HCT116 (cell line): ENCODE measurements at regions not wholly inside any gene's neighbourhood (a gene's known extent, or its start where the extent isn't known, plus 50 kb on each side); places are given as distances from the start of the nearest gene placed in this dataset.

Experiments used
- ATAC-seq: fragments of 200-7000 bp; cut with Tn5 transposase; 2 replicates; pipeline ENCODE4 v1.9.1; 2020; ENCODE audit warnings: mild to moderate bottlenecking, moderate library complexity
- BruUV-seq: library from RNA; stranded (reverse); fragments of 400-500 nt; replicated peaks from 2 replicates; lab custom pipeline; 2021; lab: Mats Ljungman, UMichigan
- CTCF ChIA-PET: fragments of 300-600 bp; sonication (Branson Sonifier 250); formaldehyde crosslinking; loops from one replicate; lab custom pipeline; 2021; ENCODE audit warnings: antibody characterized with exemption; lab: Charles Lee
- POLR2A ChIA-PET: fragments of 300-600, 350-600 bp; sonication (Branson Sonifier 250); formaldehyde crosslinking; loops from one replicate; lab custom pipeline; 2021; ENCODE audit warnings: antibody characterized with exemption; lab: Charles Lee
- RAD21 ChIA-PET, 2 experiments: fragments of 300-600 bp; sonication (Branson Sonifier 250); formaldehyde crosslinking; loops; one replicate each; lab custom pipeline; 2023; ENCODE audit warnings: low total read pairs in 2 of 2; ENCODE audit not compliant: uncharacterized antibody in 2 of 2, unreplicated experiment in 2 of 2, low non-redundant PET in 1 of 2; lab: Charles Lee
- DNase-seq: peaks from one replicate; pipeline ENCODE4 v3.0.0-alpha.2; 2010; ENCODE audit warnings: low read depth, low spot score
- H2AFZ ChIP-seq: fragments of 200-600 bp; shearing (Covaris generic), sonication (generic); 2 replicates; pipeline ENCODE4 v1.6.1; 2017; ENCODE audit warnings: low read depth, mixed run types, mixed read lengths, antibody characterized with exemption, low read length; ENCODE audit not compliant: poor library complexity, severe bottlenecking
- H3K27ac ChIP-seq: 2 replicates; pipeline ENCODE4 v1.5.1; 2012; ENCODE audit warnings: low read depth, low read length
- H3K27me3 ChIP-seq: fragments of 200-600 bp; sonication (generic); 2 replicates; pipeline ENCODE4 v1.6.1; 2016; ENCODE audit warnings: mixed run types, low read length, mixed read lengths; ENCODE audit not compliant: insufficient read depth
- H3K36me3 ChIP-seq, 2 experiments: fragments of 200-500 bp in 1 of 2; fragments of 200-600 bp in 1 of 2; sonication (Bioruptor generic) in 1 of 2; sonication (generic) in 1 of 2; 2 replicates each; pipeline versions ENCODE4 v1.5.1 to v1.6.1; 2014 to 2016; ENCODE audit warnings: low read length in 2 of 2, inconsistent platforms in 1 of 2, mixed read lengths in 1 of 2, mixed run types in 1 of 2; ENCODE audit not compliant: insufficient read depth in 2 of 2, control insufficient read depth in 1 of 2
- H3K4me1 ChIP-seq, 2 experiments: fragments of 200-600 bp in 1 of 2; sonication (generic) in 1 of 2; 2 replicates each; pipeline versions ENCODE4 v1.5.1 to v1.6.1; 2012 to 2017; ENCODE audit warnings: low read length in 2 of 2, inconsistent platforms in 1 of 2, mild to moderate bottlenecking in 1 of 2, mixed read lengths in 1 of 2, mixed run types in 1 of 2, moderate library complexity in 1 of 2; ENCODE audit not compliant: insufficient read depth in 2 of 2, control insufficient read depth in 1 of 2
- H3K4me2 ChIP-seq: fragments of 200-600 bp; sonication (generic); 2 replicates; pipeline ENCODE4 v1.6.1; 2017; ENCODE audit warnings: mixed run types, low read length, mixed read lengths
- H3K4me3 ChIP-seq, 2 experiments: fragments of 200-600 bp in 1 of 2; sonication (generic) in 1 of 2; replicated peaks in 1 of 2; 2 replicates each; pipeline ENCODE4 v1.5.1; 2011 to 2016; ENCODE audit warnings: low read length in 2 of 2, control low read depth in 1 of 2, low read depth in 1 of 2, mild to moderate bottlenecking in 1 of 2, mixed read lengths in 1 of 2, mixed run types in 1 of 2
- H3K79me2 ChIP-seq: fragments of 200-600 bp; sonication (generic); 2 replicates; pipeline ENCODE4 v1.6.1; 2017; ENCODE audit warnings: mild to moderate bottlenecking, mixed run types, low read length, moderate library complexity, mixed read lengths; ENCODE audit not compliant: insufficient read depth
- H3K9ac ChIP-seq: fragments of 200-600 bp; sonication (generic); 2 replicates; pipeline ENCODE4 v1.6.1; 2016; ENCODE audit warnings: low read length, mixed read lengths
- H3K9me2 ChIP-seq: fragments of 200-600 bp; sonication (generic), shearing (Covaris generic); 2 replicates; pipeline ENCODE4 v1.6.1; 2017; ENCODE audit warnings: mixed run types, mild to moderate bottlenecking, moderate library complexity; ENCODE audit not compliant: insufficient read depth
- H3K9me3 ChIP-seq, 2 experiments: fragments of 200-500 bp in 1 of 2; fragments of 200-600 bp in 1 of 2; sonication (Bioruptor generic) in 1 of 2; sonication (generic) in 1 of 2; 2 replicates each; pipeline ENCODE4 v1.6.1; 2014 to 2017; ENCODE audit warnings: low read length in 2 of 2, mixed read lengths in 2 of 2, inconsistent platforms in 1 of 2, low read depth in 1 of 2, mild to moderate bottlenecking in 1 of 2, mixed run types in 1 of 2, moderate library complexity in 1 of 2; ENCODE audit not compliant: control insufficient read depth in 1 of 2, insufficient read depth in 1 of 2
- H4K20me1 ChIP-seq: fragments of 200-600 bp; sonication (generic), shearing (Covaris generic); 2 replicates; pipeline ENCODE4 v1.6.1; 2017; ENCODE audit warnings: mixed run types, mild to moderate bottlenecking, moderate library complexity; ENCODE audit not compliant: insufficient read depth
- ATF3 ChIP-seq: IDR thresholded peaks from 2 replicates; pipeline ENCODE4 v1.6.1; 2012
- CBX3 ChIP-seq: IDR thresholded peaks from 2 replicates; pipeline ENCODE4 v1.6.1; 2012; ENCODE audit warnings: low read depth
- CTCF ChIP-seq, 3 experiments: fragments of 200-600 bp in 1 of 3; sonication (generic) in 1 of 3; IDR thresholded peaks in 2 of 3; conservative IDR thresholded peaks in 1 of 3; 2 replicates each; pipeline ENCODE4 v1.5.1; 2012 to 2017; ENCODE audit warnings: low read depth in 2 of 3, low read length in 2 of 3, antibody characterized with exemption in 1 of 3, borderline replicate concordance in 1 of 3, control low read depth in 1 of 3, mild to moderate bottlenecking in 1 of 3, mixed read lengths in 1 of 3, mixed run types in 1 of 3, moderate library complexity in 1 of 3; ENCODE audit not compliant: insufficient read depth in 1 of 3
- EZH2phosphoT487 ChIP-seq: fragments of 200-600 bp; IDR thresholded peaks from 2 replicates; pipeline ENCODE4 v1.6.1; 2018; ENCODE audit warnings: antibody characterized with exemption, borderline replicate concordance
- FOSL1 ChIP-seq: IDR thresholded peaks from 2 replicates; pipeline ENCODE4 v1.6.1; 2012; ENCODE audit warnings: low read depth
- JUND ChIP-seq: IDR thresholded peaks from 2 replicates; pipeline ENCODE4 v1.6.1; 2012
- MAX ChIP-seq: IDR thresholded peaks from 2 replicates; pipeline ENCODE4 v1.6.1; 2012
- POLR2A ChIP-seq: IDR thresholded peaks from 2 replicates; pipeline ENCODE4 v1.7.0; 2011; ENCODE audit warnings: borderline replicate concordance; ENCODE audit not compliant: insufficient read depth, insufficient read length; ENCODE audit errors: extremely low read depth
- POLR2AphosphoS5 ChIP-seq: IDR thresholded peaks from 2 replicates; pipeline ENCODE4 v1.6.1; 2011; ENCODE audit warnings: mild to moderate bottlenecking, low read depth, low read length, moderate library complexity
- RAD21 ChIP-seq: IDR thresholded peaks from 2 replicates; pipeline ENCODE4 v1.6.1; 2012; ENCODE audit warnings: low read depth, mild to moderate bottlenecking
- REST ChIP-seq: IDR thresholded peaks from 2 replicates; pipeline ENCODE4 v1.6.1; 2012; ENCODE audit warnings: low read depth
- SIN3A ChIP-seq: IDR thresholded peaks from 2 replicates; pipeline ENCODE4 v1.6.1; 2012; ENCODE audit warnings: low read depth
- SP1 ChIP-seq: IDR thresholded peaks from 2 replicates; pipeline ENCODE4 v1.6.1; 2012; ENCODE audit warnings: low read depth
- SRF ChIP-seq: IDR thresholded peaks from 2 replicates; pipeline ENCODE4 v1.6.1; 2012; ENCODE audit warnings: low read depth
- TCF7L2 ChIP-seq: IDR thresholded peaks from 2 replicates; pipeline ENCODE4 v1.7.0; 2011; ENCODE audit warnings: borderline replicate concordance, inconsistent platforms; ENCODE audit not compliant: insufficient read depth, insufficient read length; ENCODE audit errors: extremely low read depth
- intact Hi-C: fragments of 100-400 bp; cut with micrococcal nuclease; formaldehyde crosslinking; loops from 2 replicates; pipeline ENCODE4 v1.10.0; 2022

GRCh38 chr10:130555411-130555750 lies 419.2 kb downstream of the GLRX3 start:
- Histone ChIP-seq H3K9me3 (no peaks in the 10 kb centered on the region), H3K4me3 (no peak overlapping the region), H3K79me2 (no peaks in the 10 kb centered on the region), H3K27me3 (no peaks in the 10 kb centered on the region), H3K9ac (no peak overlapping the region), H2AFZ (no peak overlapping the region), H4K20me1 (no peaks in the 10 kb centered on the region), H3K4me2 (no peak overlapping the region), H3K27ac (no peak overlapping the region), H3K4me1 (no peaks in the 10 kb centered on the region), H3K9me2 (no peaks in the 10 kb centered on the region), H3K36me3 (no peaks in the 10 kb centered on the region)
- ATAC-seq (no peak), DNase-seq (no peak)
- no TSS peak for BruUV-seq
- no peak for TF ChIP-seq FOSL1
- TF ChIP-seq POLR2AphosphoS5 = no peak
- TF ChIP-seq EZH2phosphoT487 = no peak
- RAD21 ChIA-PET = no interaction called here
- CTCF ChIA-PET = no interaction called here
- intact Hi-C loops = no loop called here
- POLR2A ChIA-PET = no interaction called here

GRCh38 chr10:130557181-130557845 lies 421.1 kb downstream of the GLRX3 start:
- H3K79me2 ChIP-seq = no peaks in the 10 kb centered on the region

More at GRCh38 chr10:130557181-130557845, 421.1 kb downstream of the GLRX3 start:
- intact Hi-C loops = no loop called here
- no peaks in the 10 kb centered on the region for H3K4me1 ChIP-seq
- H3K4me2 ChIP-seq = no peak overlapping the region
- no peak for TF ChIP-seq EZH2phosphoT487
- TF ChIP-seq JUND = no peak
- no peak for TF ChIP-seq SP1
- no peak for TF ChIP-seq CBX3
- no peak for TF ChIP-seq SRF
- TF ChIP-seq SIN3A = no peak
- no peak for TF ChIP-seq POLR2A
- no peak for TF ChIP-seq CTCF (IDR thresholded peaks at IDR 0.05 in 2 of 3, conservative IDR thresholded peaks at IDR 0.05 in 1 of 3; ENCODE audit: borderline replicate concordance in 1 of 3, insufficient read depth in 1 of 3, low read depth in 2 of 3, low read length in 2 of 3)
- TF ChIP-seq REST = no peak
- no peak for TF ChIP-seq MAX
- TF ChIP-seq ATF3 = no peak
- TF ChIP-seq TCF7L2 = no peak
- no peak for TF ChIP-seq RAD21
- TF ChIP-seq, all 23 proteins: peak for 0
- H3K9me3 ChIP-seq = no peaks in the 10 kb centered on the region
- BruUV-seq = no TSS peak
- no peak for DNase-seq
- ChIA-PET CTCF (no interaction called here), POLR2A (no interaction called here), RAD21 (no interaction called here)
- no peaks in the 10 kb centered on the region for H3K9me2 ChIP-seq
- H4K20me1 ChIP-seq = no peaks in the 10 kb centered on the region
- no peak overlapping the region for H2AFZ ChIP-seq
- no peak overlapping the region for H3K9ac ChIP-seq
- no peak overlapping the region for H3K27ac ChIP-seq
- no peak overlapping the region for H3K4me3 ChIP-seq
- no peaks in the 10 kb centered on the region for H3K36me3 ChIP-seq
- no peaks in the 10 kb centered on the region for H3K27me3 ChIP-seq
- ATAC-seq = no peak
